ENCODE measurements at regions not wholly inside any gene's neighbourhood (a gene's known extent, or its start where the extent isn't known, plus 50 kb on each side); places are given as distances from the start of the nearest gene placed in this dataset.
A peak's percentile ranks its signal among the peaks of the same experiment; 100 is the strongest.
"Not testable (repeated sequence)": the region's sequence is repeated elsewhere in the genome, so short reads cannot be mapped to it uniquely, and the experiment has no call there.

- FAIRE-seq (no peak), DNase-seq (ENCODE audit: insufficient read length, low spot score) (no peak)
Measured at GRCh38 chr14:51465486-51465885, 186.2 kb upstream of the FRMD6 start.

- DNase-seq (ENCODE audit: insufficient read length, low spot score); FAIRE-seq: not testable (repeated sequence)
Measured at GRCh38 chr14:51467392-51467791, 184.3 kb upstream of the FRMD6 start.

GRCh38 chr14:51468523-51468922 lies 183.2 kb upstream of the FRMD6 start:
- no peak for DNase-seq (ENCODE audit: insufficient read length, low spot score)
- no peak for FAIRE-seq

GRCh38 chr14:51472881-51473280 lies 178.8 kb upstream of the FRMD6 start:
- no peak for FAIRE-seq
- no peak for DNase-seq (ENCODE audit: insufficient read length, low spot score)

- FAIRE-seq = no peak
Measured at GRCh38 chr14:51473351-51473750, 178.4 kb upstream of the FRMD6 start.

GRCh38 chr14:51473808-51474565 lies 177.7 kb upstream of the FRMD6 start:
- no peak for FAIRE-seq
- no peak for DNase-seq (ENCODE audit: insufficient read length, low spot score)

More at GRCh38 chr14:51473351-51473750, 178.4 kb upstream of the FRMD6 start:
- no peak for DNase-seq (ENCODE audit: insufficient read length, low spot score)

GRCh38 chr14:51474854-51475253 lies 176.9 kb upstream of the FRMD6 start:
- DNase-seq (ENCODE audit: insufficient read length, low spot score) = no peak
- no peak for FAIRE-seq

GRCh38 chr14:51478175-51478621 lies 173.5 kb upstream of the FRMD6 start:
- DNase-seq (ENCODE audit: insufficient read length, low spot score) = no peak
- FAIRE-seq = no peak

GRCh38 chr14:51479584-51480325 lies 172.0 kb upstream of the FRMD6 start:
- no peak for DNase-seq (ENCODE audit: insufficient read length, low spot score)

GRCh38 chr14:51481643-51482042 lies 170.1 kb upstream of the FRMD6 start:
- FAIRE-seq (no peak), DNase-seq (ENCODE audit: insufficient read length, low spot score) (no peak)

More at GRCh38 chr14:51479584-51480325, 172.0 kb upstream of the FRMD6 start:
- FAIRE-seq = no peak

- FAIRE-seq = no peak
- no peak for DNase-seq (ENCODE audit: insufficient read length, low spot score)
Measured at GRCh38 chr14:51482102-51482501, 169.6 kb upstream of the FRMD6 start.

- FAIRE-seq (no peak), DNase-seq (ENCODE audit: insufficient read length, low spot score) (no peak)
Measured at GRCh38 chr14:51484485-51484884, 167.2 kb upstream of the FRMD6 start.

GRCh38 chr14:51485733-51486132 lies 166.0 kb upstream of the FRMD6 start:
- no peak for FAIRE-seq
- no peak for DNase-seq (ENCODE audit: insufficient read length, low spot score)

- FAIRE-seq (no peak), DNase-seq (ENCODE audit: insufficient read length, low spot score) (no peak)
Measured at GRCh38 chr14:51487848-51488247, 163.9 kb upstream of the FRMD6 start.

GRCh38 chr14:51488569-51489220 lies 163.0 kb upstream of the FRMD6 start:
- no peak for FAIRE-seq

GRCh38 chr14:51490205-51490604 lies 161.5 kb upstream of the FRMD6 start:
- no peak for DNase-seq (ENCODE audit: insufficient read length, low spot score)
- FAIRE-seq = no peak

More at GRCh38 chr14:51488569-51489220, 163.0 kb upstream of the FRMD6 start:
- DNase-seq (ENCODE audit: insufficient read length, low spot score) = peak; percentile 21

GRCh38 chr14:51491036-51491545 lies 160.6 kb upstream of the FRMD6 start:
- FAIRE-seq (no peak), DNase-seq (ENCODE audit: insufficient read length, low spot score) (no peak)

GRCh38 chr14:51491776-51492175 lies 159.9 kb upstream of the FRMD6 start:
- FAIRE-seq = no peak

GRCh38 chr14:51495319-51495718 lies 156.4 kb upstream of the FRMD6 start:
- FAIRE-seq = no peak

More at GRCh38 chr14:51491776-51492175, 159.9 kb upstream of the FRMD6 start:
- DNase-seq (ENCODE audit: insufficient read length, low spot score) = no peak

GRCh38 chr14:51498411-51499227 lies 153.1 kb upstream of the FRMD6 start:
- FAIRE-seq (no peak), DNase-seq (ENCODE audit: insufficient read length, low spot score) (no peak)

More at GRCh38 chr14:51495319-51495718, 156.4 kb upstream of the FRMD6 start:
- DNase-seq (ENCODE audit: insufficient read length, low spot score) = no peak

Measured in HTR-8/SVneo (cell line).